Neuronal stem cell (in vitro differentiated cells): ENCODE measurements at regions not wholly inside any gene's neighbourhood (a gene's known extent, or its start where the extent isn't known, plus 50 kb on each side); places are given as distances from the start of the nearest gene placed in this dataset.

Source experiments
- DNase-seq: peaks from one replicate; pipeline ENCODE4 v3.0.0-alpha.2; 2013; ENCODE audit warnings: low spot score
- H2AFZ ChIP-seq: one replicate; pipeline ENCODE4 v1.6.1; 2013; ENCODE audit warnings: mild to moderate bottlenecking, low read length, inconsistent platforms
- H2AK5ac ChIP-seq: 2 replicates; pipeline ENCODE4 v1.6.1; 2013; ENCODE audit warnings: low read depth, mild to moderate bottlenecking, inconsistent platforms, low read length, moderate library complexity, mixed read lengths
- H2BK120ac ChIP-seq: 2 replicates; pipeline ENCODE4 v1.6.1; 2013; ENCODE audit warnings: low read depth, mild to moderate bottlenecking, inconsistent platforms, low read length, moderate library complexity, mixed read lengths
- H2BK12ac ChIP-seq: one replicate; pipeline ENCODE4 v1.6.1; 2013; ENCODE audit warnings: low read length, inconsistent platforms
- H2BK15ac ChIP-seq: 2 replicates; pipeline ENCODE4 v1.6.1; 2013; ENCODE audit warnings: mild to moderate bottlenecking, low read length, inconsistent platforms, mixed read lengths
- H2BK5ac ChIP-seq: one replicate; pipeline ENCODE4 v1.6.1; 2013; ENCODE audit warnings: inconsistent platforms, mild to moderate bottlenecking, low read length, moderate library complexity
- H3K14ac ChIP-seq: one replicate; pipeline ENCODE4 v1.6.1; 2013; ENCODE audit warnings: low read length, inconsistent platforms
- H3K18ac ChIP-seq: 2 replicates; pipeline ENCODE4 v1.6.1; 2013; ENCODE audit warnings: low read length, inconsistent platforms
- H3K23ac ChIP-seq: 2 replicates; pipeline ENCODE4 v1.6.1; 2013; ENCODE audit warnings: low read depth, mild to moderate bottlenecking, mixed read lengths, low read length, inconsistent platforms; ENCODE audit not compliant: poor library complexity
- H3K27ac ChIP-seq: replicated peaks from 3 replicates; pipeline ENCODE4 v1.5.1; 2013; ENCODE audit warnings: low read length, inconsistent platforms
- H3K27me3 ChIP-seq, 3 experiments: 2 replicates each; pipeline ENCODE4 v1.6.1; 2013; ENCODE audit warnings: low read length in 3 of 3, mild to moderate bottlenecking in 2 of 3, inconsistent platforms in 1 of 3, low read depth in 1 of 3, mixed read lengths in 1 of 3, moderate library complexity in 1 of 3; ENCODE audit not compliant: control insufficient read depth in 3 of 3, insufficient read depth in 3 of 3
- H3K36me3 ChIP-seq, 2 donors: replicated peaks in 1 of 2; 2 replicates each; pipeline ENCODE4 v1.6.1; 2013; ENCODE audit warnings: low read length in 2 of 2; ENCODE audit not compliant: control insufficient read depth in 2 of 2, insufficient read depth in 2 of 2
- H3K4ac ChIP-seq: 2 replicates; pipeline ENCODE4 v1.6.1; 2013; ENCODE audit warnings: inconsistent platforms, mild to moderate bottlenecking, low read length, moderate library complexity
- H3K4me1 ChIP-seq, 2 donors: 1 replicate in 1 of 2; 2 replicates in 1 of 2; pipeline ENCODE4 v1.6.1; 2013; ENCODE audit warnings: low read length in 2 of 2, low read depth in 1 of 2; ENCODE audit not compliant: control insufficient read depth in 2 of 2, insufficient read depth in 1 of 2
- H3K4me2 ChIP-seq: one replicate; pipeline ENCODE4 v1.6.1; 2013; ENCODE audit warnings: mild to moderate bottlenecking, low read length, inconsistent platforms; ENCODE audit not compliant: insufficient read depth, poor library complexity, severe bottlenecking
- H3K4me3 ChIP-seq, 2 donors: 2 replicates each; pipeline ENCODE4 v1.5.1; 2013; ENCODE audit warnings: low read length in 2 of 2, mild to moderate bottlenecking in 2 of 2, inconsistent platforms in 1 of 2, moderate library complexity in 1 of 2
- H3K79me1 ChIP-seq: one replicate; pipeline ENCODE4 v1.6.1; 2013; ENCODE audit warnings: low read depth, mild to moderate bottlenecking, inconsistent platforms, low read length, moderate library complexity
- H3K9ac ChIP-seq: one replicate; pipeline ENCODE4 v1.6.1; 2013; ENCODE audit warnings: mild to moderate bottlenecking, low read depth, low read length, inconsistent platforms; ENCODE audit not compliant: poor library complexity
- H3K9me3 ChIP-seq, 2 donors: replicated peaks in 1 of 2; 2 replicates each; pipeline versions ENCODE3 to v1.6.1; 2013; ENCODE audit warnings: low read length in 2 of 2, mild to moderate bottlenecking in 2 of 2, inconsistent platforms in 1 of 2, low read depth in 1 of 2, mixed read lengths in 1 of 2, moderate library complexity in 1 of 2; ENCODE audit not compliant: control insufficient read depth in 2 of 2, insufficient read depth in 1 of 2
- H4K8ac ChIP-seq: one replicate; pipeline ENCODE4 v1.6.1; 2013; ENCODE audit warnings: low read depth, mild to moderate bottlenecking, inconsistent platforms, low read length, moderate library complexity
- H4K91ac ChIP-seq: one replicate; pipeline ENCODE4 v1.6.1; 2013; ENCODE audit warnings: low read length, low read depth, mild to moderate bottlenecking, inconsistent platforms; ENCODE audit not compliant: poor library complexity
- WGBS, 2 donors: extraction: QIAGEN DNeasy Blood & Tissue Kit; methylation state at CpG; one replicate each; pipeline ENCODE4 v1.1.7; 2013; ENCODE audit warnings: missing lambda C conversion rate in 2 of 2, mixed read lengths in 1 of 2; ENCODE audit not compliant: insufficient read length in 2 of 2, insufficient replicate concordance in 1 of 2; ENCODE audit errors: extremely low coverage in 2 of 2; 5-methylcytosine and 5-hydroxymethylcytosine counted together

- Histone ChIP-seq H3K9me3 (no peaks in the 10 kb centered on the region), H2AK5ac (no peak overlapping the region), H3K4me3 (no peak overlapping the region), H3K14ac (no peak overlapping the region), H4K91ac (no peak overlapping the region), H2BK5ac (no peak overlapping the region), H3K23ac (no peak overlapping the region), H3K27me3 (no peaks in the 10 kb centered on the region), H4K8ac (no peak overlapping the region), H2BK120ac (no peak overlapping the region), H3K4me1 (no peaks in the 10 kb centered on the region), H3K9ac (no peak overlapping the region), H3K36me3 (no peaks in the 10 kb centered on the region), H2AFZ (no peak overlapping the region), H3K4me2 (no peak overlapping the region), H3K27ac (no peak overlapping the region), H2BK12ac (no peak overlapping the region), H2BK15ac (no peak overlapping the region), H3K4ac (no peak overlapping the region), H3K79me1 (no peaks in the 10 kb centered on the region), H3K18ac (no peak overlapping the region)
- WGBS, 2 donors, result no CpG with 5 or more reads among the region's 3 CpGs
- no peak for DNase-seq
Observed at GRCh38 chr9:100725371-100725770, 147.5 kb downstream of the CAVIN4 start.

GRCh38 chr9:100729336-100729895 is 151.5 kb downstream of the CAVIN4 start:
- no peak overlapping the region for H3K4me3 ChIP-seq
- no peak overlapping the region for H4K8ac ChIP-seq
- H2AFZ ChIP-seq, result no peak overlapping the region
- no peak overlapping the region for H2BK15ac ChIP-seq
- no peak overlapping the region for H3K14ac ChIP-seq
- no peak overlapping the region for H3K27ac ChIP-seq
- no peak overlapping the region for H2BK5ac ChIP-seq
- H2AK5ac ChIP-seq, result no peak overlapping the region
- no peak for DNase-seq
- H3K18ac ChIP-seq, result no peak overlapping the region
- H3K79me1 ChIP-seq, result no peaks in the 10 kb centered on the region
- H3K4ac ChIP-seq, result no peak overlapping the region
- no CpG with 5 or more reads among the region's 2 CpGs for WGBS, 2 donors
- no peak overlapping the region for H4K91ac ChIP-seq
- no peaks in the 10 kb centered on the region for H3K36me3 ChIP-seq
- no peak overlapping the region for H3K4me2 ChIP-seq
- H3K4me1 ChIP-seq, result no peaks in the 10 kb centered on the region
- no peak overlapping the region for H3K23ac ChIP-seq
- no peak overlapping the region for H3K9ac ChIP-seq
- H3K27me3 ChIP-seq, result no peaks in the 10 kb centered on the region
- H2BK12ac ChIP-seq, result no peak overlapping the region
- no peak overlapping the region for H2BK120ac ChIP-seq
- peaks cover 0 to 5% of the 10 kb centered on the region in 2 donors for H3K9me3 ChIP-seq

GRCh38 chr9:100730086-100730485 is 152.2 kb downstream of the CAVIN4 start:
- no peak overlapping the region for H3K23ac ChIP-seq
- H4K91ac ChIP-seq, result no peak overlapping the region
- DNase-seq, result no peak
- H3K4me3 ChIP-seq, result no peak overlapping the region
- H3K27me3 ChIP-seq, result no peaks in the 10 kb centered on the region
- H2BK15ac ChIP-seq, result no peak overlapping the region
- H3K4me2 ChIP-seq, result no peak overlapping the region
- H2AK5ac ChIP-seq, result no peak overlapping the region
- peaks cover 0 to 5% of the 10 kb centered on the region in 2 donors for H3K9me3 ChIP-seq
- no peak overlapping the region for H3K27ac ChIP-seq
- no peak overlapping the region for H2BK120ac ChIP-seq
- no peak overlapping the region for H4K8ac ChIP-seq
- H3K36me3 ChIP-seq, result no peaks in the 10 kb centered on the region
- WGBS, 2 donors, result no CpG with 5 or more reads among the region's 2 CpGs
- H3K14ac ChIP-seq, result no peak overlapping the region
- H3K4ac ChIP-seq, result no peak overlapping the region
- H3K9ac ChIP-seq, result no peak overlapping the region
- H3K79me1 ChIP-seq, result no peaks in the 10 kb centered on the region
- no peak overlapping the region for H2BK12ac ChIP-seq
- no peak overlapping the region for H2BK5ac ChIP-seq
- H3K18ac ChIP-seq, result no peak overlapping the region
- H3K4me1 ChIP-seq, result no peaks in the 10 kb centered on the region
- no peak overlapping the region for H2AFZ ChIP-seq

GRCh38 chr9:100731038-100731556 is 153.2 kb downstream of the CAVIN4 start:
- Histone ChIP-seq H3K27ac (no peak overlapping the region), H4K8ac (peak overlapping the region; percentile 82), H3K4me3 (no peak overlapping the region), H3K4ac (no peak overlapping the region), H3K79me1 (no peaks in the 10 kb centered on the region), H3K23ac (no peak overlapping the region), H2BK120ac (no peak overlapping the region), H3K18ac (no peak overlapping the region), H2AK5ac (peak overlapping the region; percentile 92), H3K4me2 (no peak overlapping the region), H2AFZ (no peak overlapping the region), H3K14ac (no peak overlapping the region), H2BK5ac (no peak overlapping the region), H2BK12ac (no peak overlapping the region), H4K91ac (peak overlapping the region; percentile 85), H3K9ac (no peak overlapping the region), H3K27me3 (no peaks in the 10 kb centered on the region), H2BK15ac (no peak overlapping the region), H3K9me3 (peaks cover 0 to 5% of the 10 kb centered on the region in 2 donors), H3K4me1 (no peaks in the 10 kb centered on the region), H3K36me3 (no peaks in the 10 kb centered on the region)
- no CpG with 5 or more reads among the region's 18 CpGs for WGBS, 2 donors
- no peak for DNase-seq
